ENCODE measurements at regions not wholly inside any gene's neighbourhood (a gene's known extent, or its start where the extent isn't known, plus 50 kb on each side); places are given as distances from the start of the nearest gene placed in this dataset.

GRCh38 chr9:118336943-118337330, 632.7 kb downstream of the TLR4 start:
- TF ChIP-seq POLR2AphosphoS5 (IDR thresholded peaks at IDR 0.05; ENCODE audit: low read depth, low read length) (no peak), POLR2A (IDR thresholded peaks at IDR 0.05; ENCODE audit: low read depth, low read length) (no peak), SPI1 (IDR thresholded peaks at IDR 0.05; ENCODE audit: low read depth, low read length) (no peak)

All from GM12891 (cell line).